K562 (cell line): ENCODE measurements at regions not wholly inside any gene's neighbourhood (a gene's known extent, or its start where the extent isn't known, plus 50 kb on each side); places are given as distances from the start of the nearest gene placed in this dataset.

ENCODE experiments used
- ATAC-seq: fragments of 200-7000 bp; cut with Tn5 transposase; 3 replicates; pipeline ENCODE4 v1.9.1; 2020; ENCODE audit warnings: moderate library complexity
- BruUV-seq: library from RNA; stranded (reverse); fragments of 400-500 nt; replicated peaks from 2 replicates; lab custom pipeline; 2021; lab: Mats Ljungman, UMichigan
- CTCF ChIA-PET: fragments of 300-600 bp; formaldehyde crosslinking; extraction: SDS; loops from one replicate; lab custom pipeline; 2021; ENCODE audit warnings: low intra/inter-chr PET ratio; lab: Yijun Ruan, JAX
- POLR2A ChIA-PET: fragments of 300-600, 350-650 bp; sonication (Branson Sonifier 250); formaldehyde crosslinking; extraction: SDS; loops from one replicate; lab custom pipeline; 2021; ENCODE audit warnings: antibody characterized with exemption, inconsistent platforms; lab: Yijun Ruan, JAX
- DNase-seq, 4 experiments: peaks; one replicate each; pipeline versions ENCODE4 v3.0.0 to v3.0.0-alpha.2; 2011 to 2018; ENCODE audit warnings: low spot score in 3 of 4, mixed read lengths in 3 of 4; ENCODE audit errors: extremely low read depth in 1 of 4
- FAIRE-seq: peaks from 2 replicates; lab custom pipeline; 2011; peaks lifted over from hg19 to GRCh38; lab: Jason Lieb, UNC
- H2AFZ ChIP-seq: 2 replicates; pipeline ENCODE4 v1.6.0; 2011; ENCODE audit warnings: low read depth, low read length, control low read depth, inconsistent platforms
- H3K27ac ChIP-seq: fragments of 200-600 bp; 3 replicates; pipeline ENCODE4 v1.8.0; 2011; ENCODE audit warnings: low read depth, mild to moderate bottlenecking, control low read depth, inconsistent platforms, low read length, moderate library complexity, mixed read lengths; ENCODE audit errors: extremely low read depth
- H3K27me3 ChIP-seq, 2 experiments: fragments of 300-600 bp in 1 of 2; 2 replicates in 1 of 2; 3 replicates in 1 of 2; pipeline versions ENCODE4 v1.6.0 to v1.8.0; 2011; ENCODE audit warnings: inconsistent platforms in 2 of 2, low read length in 2 of 2, mild to moderate bottlenecking in 1 of 2, mixed read lengths in 1 of 2, moderate library complexity in 1 of 2; ENCODE audit not compliant: control insufficient read depth in 2 of 2, insufficient read depth in 2 of 2
- H3K36me3 ChIP-seq: fragments of 300-600 bp; 3 replicates; pipeline ENCODE4 v1.8.0; 2011; ENCODE audit warnings: mild to moderate bottlenecking, low read length, inconsistent platforms; ENCODE audit not compliant: control insufficient read depth, insufficient read depth
- H3K4me1 ChIP-seq, 2 experiments: fragments of 200-600 bp in 1 of 2; replicated peaks in 1 of 2; 2 replicates in 1 of 2; 3 replicates in 1 of 2; pipeline versions ENCODE4 v1.5.1 to v1.8.0; 2011; ENCODE audit warnings: inconsistent platforms in 2 of 2, low read length in 2 of 2, mild to moderate bottlenecking in 1 of 2, mixed read lengths in 1 of 2, moderate library complexity in 1 of 2; ENCODE audit not compliant: control insufficient read depth in 2 of 2, insufficient read depth in 2 of 2
- H3K4me2 ChIP-seq: 2 replicates; pipeline ENCODE4 v1.6.1; 2011; ENCODE audit warnings: low read length, control low read depth, inconsistent platforms, mixed read lengths; ENCODE audit not compliant: insufficient read depth
- H3K4me3 ChIP-seq: fragments of 200-600 bp; sonication (generic), shearing (Covaris generic); 2 replicates; pipeline ENCODE4 v1.5.1; 2016; ENCODE audit warnings: control low read depth, inconsistent platforms
- H3K79me2 ChIP-seq: fragments of 200-600 bp; 3 replicates; pipeline ENCODE4 v1.8.0; 2011; ENCODE audit warnings: low read length, inconsistent platforms; ENCODE audit not compliant: control insufficient read depth, insufficient read depth
- H3K9ac ChIP-seq, 2 experiments: 2 replicates each; pipeline versions ENCODE4 v1.6.0 to v1.6.1; 2011; ENCODE audit warnings: low read depth in 2 of 2, low read length in 2 of 2, control low read depth in 1 of 2, inconsistent platforms in 1 of 2, mild to moderate bottlenecking in 1 of 2, mixed read lengths in 1 of 2; ENCODE audit not compliant: insufficient read depth in 1 of 2
- H3K9me1 ChIP-seq: one replicate; pipeline ENCODE4 v1.6.0; 2011; ENCODE audit warnings: inconsistent platforms, mild to moderate bottlenecking, low read length, moderate library complexity; ENCODE audit not compliant: control insufficient read depth, insufficient read depth
- H3K9me3 ChIP-seq: replicated peaks from 2 replicates; pipeline ENCODE4 v1.5.1; 2011; ENCODE audit warnings: low read depth, low read length, inconsistent platforms; ENCODE audit not compliant: control insufficient read depth, insufficient read depth
- H4K20me1 ChIP-seq: replicated peaks from 2 replicates; pipeline ENCODE4 v1.6.1; 2011; ENCODE audit warnings: low read length, inconsistent platforms, mixed read lengths; ENCODE audit not compliant: control insufficient read depth, insufficient read depth
- MAFF ChIP-seq: IDR thresholded peaks from 2 replicates; pipeline ENCODE4 v1.6.1; 2012; ENCODE audit warnings: low read length, improper control_type of control experiment
- PATZ1 ChIP-seq: fragments of 250-450 bp; sonication (Bioruptor Pico); IDR thresholded peaks from 2 replicates; pipeline ENCODE4 v1.5.0; 2020; ENCODE audit warnings: mild to moderate bottlenecking, borderline replicate concordance
- SMAD3 ChIP-seq: fragments of 450-650 bp; formaldehyde crosslinking; conservative IDR thresholded peaks from 2 replicates; pipeline ENCODE4 v1.4.0; 2020; ENCODE audit warnings: mild to moderate bottlenecking
- SMARCA5 ChIP-seq: fragments of 450-650 bp; IDR thresholded peaks from 2 replicates; pipeline ENCODE4 v1.6.1; 2016
- SRSF1 ChIP-seq: fragments of 200-400 bp; formaldehyde crosslinking; IDR thresholded peaks from 2 replicates; pipeline ENCODE4 v1.6.1; 2017; ENCODE audit warnings: mild to moderate bottlenecking, low read depth, low read length, moderate library complexity
- U2AF2 ChIP-seq: fragments of 200-400 bp; formaldehyde crosslinking; optimal IDR thresholded peaks from 2 replicates; pipeline ENCODE3; 2017; ENCODE audit warnings: low read depth, mild to moderate bottlenecking, low read length
- ZBTB11 ChIP-seq, 3 experiments: fragments of 200-800 bp in 1 of 3; fragments of 250-450 bp in 1 of 3; fragments of 450-650 bp in 1 of 3; sonication (Bioruptor Pico) in 1 of 3; sonication (Bioruptor generic) in 1 of 3; formaldehyde crosslinking in 1 of 3; IDR thresholded peaks; 2 replicates each; pipeline versions ENCODE4 v1.6.1 to v1.8.0; 2016 to 2022; ENCODE audit warnings: mild to moderate bottlenecking in 2 of 3, missing genetic modification characterization in 2 of 3, missing compliant biosample characterization in 1 of 3, moderate library complexity in 1 of 3
- ZNF507 ChIP-seq: conservative IDR thresholded peaks from 2 replicates; pipeline ENCODE4 v1.6.1; 2017; ENCODE audit warnings: missing genetic modification characterization, missing compliant biosample characterization
- ZNF512 ChIP-seq: IDR thresholded peaks from 2 replicates; pipeline ENCODE4 v1.6.1; 2016; ENCODE audit warnings: missing genetic modification characterization, missing compliant biosample characterization
- ZNF644 ChIP-seq: fragments of 200-800 bp; sonication (Bioruptor generic); IDR thresholded peaks from 2 replicates; pipeline ENCODE4 v1.6.1; 2016; ENCODE audit warnings: low read depth, missing genetic modification characterization, missing compliant biosample characterization
- WGBS: fragments of 100-300 bp; shearing (Covaris generic); methylation state at CpG from one replicate; pipeline ENCODE4 v1.1.6; 2016; ENCODE audit warnings: low coverage, mixed read lengths; ENCODE audit not compliant: insufficient coverage; ENCODE audit errors: missing lambda C conversion rate; 5-methylcytosine and 5-hydroxymethylcytosine counted together
- in situ Hi-C: fragments of 300-500 bp; cut with MboI; formaldehyde crosslinking; loops from 4 replicates; pipeline ENCODE4 v1.15.0; 2018; ENCODE audit warnings: inconsistent platforms, mixed read lengths
- intact Hi-C: fragments of 100-400 bp; cut with micrococcal nuclease; formaldehyde crosslinking; loops from 2 replicates; pipeline ENCODE4 v1.14.2; 2022
- TF ChIP-seq, protein P1 (sequence below): sonication (generic); formaldehyde crosslinking; IDR thresholded peaks from 2 replicates; pipeline ENCODE4 v1.8.1; 2023; ENCODE audit warnings: mild to moderate bottlenecking, missing genetic modification reagents
- TF ChIP-seq, protein P2 (sequence below): fragments of 450-650 bp; IDR thresholded peaks from 2 replicates; pipeline ENCODE4 v1.6.1; 2016; ENCODE audit warnings: borderline replicate concordance

- in situ Hi-C loops: no loop called here
- ATAC-seq: no peak
- Histone ChIP-seq H2AFZ (no peak overlapping the region), H4K20me1 (no peaks in the 10 kb centered on the region), H3K4me3 (no peak overlapping the region), H3K79me2 (no peaks in the 10 kb centered on the region), H3K9me3 (no peaks in the 10 kb centered on the region), H3K9ac (no peak overlapping the region), H3K4me1 (no peaks in the 10 kb centered on the region), H3K27ac (no peak overlapping the region), H3K4me2 (no peak overlapping the region), H3K36me3 (no peaks in the 10 kb centered on the region), H3K27me3 (no peaks in the 10 kb centered on the region), H3K9me1 (no peaks in the 10 kb centered on the region)
- intact Hi-C loops: no loop called here
- CTCF ChIA-PET: no interaction called here
- no peak for DNase-seq
- TF ChIP-seq ZNF644 (no peak), ZNF507 (tag) (no peak), SMARCA5 (no peak), ZNF512 (tag) (no peak), SMAD3 (CRISPR knock-in tag) (no peak), ZBTB11 (CRISPR knock-in tag; IDR thresholded peaks at IDR 0.05) (no peak), PATZ1 (no peak), U2AF2 (no peak), MAFF (no peak), SRSF1 (no peak)
- TF ChIP-seq, protein P1, sequence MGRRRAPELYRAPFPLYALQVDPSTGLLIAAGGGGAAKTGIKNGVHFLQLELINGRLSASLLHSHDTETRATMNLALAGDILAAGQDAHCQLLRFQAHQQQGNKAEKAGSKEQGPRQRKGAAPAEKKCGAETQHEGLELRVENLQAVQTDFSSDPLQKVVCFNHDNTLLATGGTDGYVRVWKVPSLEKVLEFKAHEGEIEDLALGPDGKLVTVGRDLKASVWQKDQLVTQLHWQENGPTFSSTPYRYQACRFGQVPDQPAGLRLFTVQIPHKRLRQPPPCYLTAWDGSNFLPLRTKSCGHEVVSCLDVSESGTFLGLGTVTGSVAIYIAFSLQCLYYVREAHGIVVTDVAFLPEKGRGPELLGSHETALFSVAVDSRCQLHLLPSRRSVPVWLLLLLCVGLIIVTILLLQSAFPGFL: no peak
- TF ChIP-seq, protein P2, sequence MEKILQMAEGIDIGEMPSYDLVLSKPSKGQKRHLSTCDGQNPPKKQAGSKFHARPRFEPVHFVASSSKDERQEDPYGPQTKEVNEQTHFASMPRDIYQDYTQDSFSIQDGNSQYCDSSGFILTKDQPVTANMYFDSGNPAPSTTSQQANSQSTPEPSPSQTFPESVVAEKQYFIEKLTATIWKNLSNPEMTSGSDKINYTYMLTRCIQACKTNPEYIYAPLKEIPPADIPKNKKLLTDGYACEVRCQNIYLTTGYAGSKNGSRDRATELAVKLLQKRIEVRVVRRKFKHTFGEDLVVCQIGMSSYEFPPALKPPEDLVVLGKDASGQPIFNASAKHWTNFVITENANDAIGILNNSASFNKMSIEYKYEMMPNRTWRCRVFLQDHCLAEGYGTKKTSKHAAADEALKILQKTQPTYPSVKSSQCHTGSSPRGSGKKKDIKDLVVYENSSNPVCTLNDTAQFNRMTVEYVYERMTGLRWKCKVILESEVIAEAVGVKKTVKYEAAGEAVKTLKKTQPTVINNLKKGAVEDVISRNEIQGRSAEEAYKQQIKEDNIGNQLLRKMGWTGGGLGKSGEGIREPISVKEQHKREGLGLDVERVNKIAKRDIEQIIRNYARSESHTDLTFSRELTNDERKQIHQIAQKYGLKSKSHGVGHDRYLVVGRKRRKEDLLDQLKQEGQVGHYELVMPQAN: no peak
- POLR2A ChIA-PET: no interaction called here
- 0% methylated on average over 5 of the region's 5 CpGs for WGBS
- no TSS peak for BruUV-seq
- no peak for FAIRE-seq
Measured at GRCh38 chr2:117661619-117662018, 152.9 kb upstream of the DDX18 start.
